Right kidney (tissue), 1 donor: ENCODE measurements at regions not wholly inside any gene's neighbourhood (a gene's known extent, or its start where the extent isn't known, plus 50 kb on each side); places are given as distances from the start of the nearest gene placed in this dataset.

ENCODE experiments used
- DNase-seq: peaks from one replicate; pipeline ENCODE4 v3.0.0-alpha.2; 2016

DNA sequence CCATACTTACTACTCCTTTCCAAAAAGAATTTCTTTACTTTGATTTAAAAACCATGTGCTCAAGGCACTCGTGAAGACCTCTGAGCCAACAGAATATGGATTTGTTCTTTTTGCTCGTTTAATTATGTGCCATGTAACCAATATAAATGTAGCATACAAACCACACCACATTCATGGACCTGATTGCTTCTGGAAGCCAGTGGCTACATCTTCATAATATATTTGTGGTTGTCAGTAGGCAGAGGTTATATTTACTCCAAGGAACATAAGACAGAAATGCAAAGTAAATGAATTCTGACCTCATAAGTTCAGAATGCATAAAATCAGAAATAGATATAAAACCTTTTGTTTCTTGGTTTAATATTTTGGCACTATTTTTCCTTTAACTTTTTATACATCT lies 373.0 kb downstream of the HDGFL1 start:
- DNase-seq: no peak

- no peak for DNase-seq
These were observed 374.0 kb downstream of the HDGFL1 start for GRCh38 chr6:22943327-22943726.

GRCh38 chr6:22949967-22950366 lies 380.6 kb downstream of the HDGFL1 start:
- no peak for DNase-seq

DNA sequence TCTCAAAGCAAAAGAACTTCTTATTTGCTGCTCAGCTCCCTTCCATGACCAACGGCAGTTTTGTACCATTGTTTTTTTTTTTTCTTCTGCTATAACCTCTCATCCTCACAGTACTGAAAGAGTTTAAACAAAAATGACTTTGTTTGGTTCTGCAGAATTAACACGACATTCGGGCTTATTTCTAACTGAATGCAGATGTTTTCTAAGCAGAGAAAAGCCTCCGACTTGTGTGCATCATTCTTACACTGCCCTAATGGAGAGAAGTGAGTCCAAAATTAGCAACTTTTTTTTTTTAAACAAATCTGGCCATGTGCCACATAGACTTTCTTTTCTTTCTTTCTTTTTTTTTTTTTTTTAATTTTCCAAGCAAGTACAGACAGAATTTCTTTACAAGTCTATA lies 382.7 kb downstream of the HDGFL1 start:
- DNase-seq: no peak

DNA sequence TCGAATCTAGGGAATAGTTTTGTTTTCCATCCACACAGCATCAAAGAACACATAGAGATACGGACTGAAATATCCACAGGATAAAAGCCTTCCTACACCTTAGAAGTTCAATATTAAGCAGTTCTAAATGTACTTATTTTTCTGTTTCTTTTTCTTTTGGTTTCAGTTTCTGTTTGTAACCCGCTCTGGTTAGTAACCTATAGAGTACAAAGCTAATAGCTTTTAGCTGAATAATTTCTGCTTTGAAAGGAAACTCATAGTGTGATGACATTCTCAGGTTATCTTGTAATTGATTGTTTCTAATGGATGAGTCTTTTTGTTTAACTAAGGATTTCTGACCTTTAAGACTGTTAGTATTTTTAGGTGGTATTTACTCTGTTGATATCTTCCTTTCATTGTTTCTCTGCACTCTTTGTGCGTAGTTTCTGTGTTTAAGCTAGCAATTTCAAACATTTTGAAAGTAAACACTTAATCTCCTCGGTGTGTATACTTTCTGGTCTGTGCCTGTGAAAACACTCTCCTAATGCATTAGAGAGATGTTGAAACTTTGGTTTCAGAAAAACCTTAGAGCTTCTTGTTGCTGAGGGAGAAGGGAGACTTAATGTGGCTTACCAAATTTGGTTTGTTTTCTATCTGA lies 385.5 kb downstream of the HDGFL1 start:
- DNase-seq: no peak

GRCh38 chr6:22956029-22956681 lies 386.8 kb downstream of the HDGFL1 start:
- no peak for DNase-seq

DNA sequence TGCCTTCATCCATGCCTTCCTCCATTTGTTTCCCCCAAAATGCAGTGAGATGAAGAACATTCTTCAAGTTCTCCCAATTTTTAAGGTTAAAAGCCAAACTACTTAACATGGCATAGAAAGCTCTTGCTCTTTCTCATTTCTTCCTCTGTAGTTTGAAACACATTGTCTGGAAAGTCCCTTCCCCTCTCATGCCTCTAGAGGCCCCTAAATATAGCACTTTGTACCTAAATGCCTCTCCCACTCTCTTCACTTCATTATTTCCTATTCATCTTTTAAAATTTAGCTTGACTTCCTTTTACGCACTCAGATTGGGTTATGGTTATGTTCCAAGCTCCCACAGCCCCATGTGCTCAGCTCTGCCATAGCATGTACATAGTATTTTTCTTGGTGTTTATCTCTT lies 389.3 kb downstream of the HDGFL1 start:
- DNase-seq: no peak

DNA sequence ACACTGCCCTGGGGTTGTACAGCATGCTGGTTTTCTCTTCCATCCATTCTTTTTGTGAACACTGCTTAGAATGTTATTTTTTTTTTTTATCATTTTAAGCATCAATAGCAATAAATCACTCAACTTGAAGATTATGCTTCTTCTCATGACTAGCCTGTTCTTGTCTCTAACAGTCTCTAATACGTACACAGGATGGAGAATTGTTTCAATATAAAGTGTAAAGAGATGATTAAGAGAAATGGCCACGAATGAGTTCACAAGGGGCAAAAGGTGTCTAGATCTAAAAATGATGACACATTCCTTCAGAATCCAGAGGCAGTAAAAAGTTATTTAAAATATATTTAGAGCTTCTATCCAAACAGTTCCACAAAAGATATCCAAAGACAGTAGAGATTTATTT lies 390.2 kb downstream of the HDGFL1 start:
- no peak for DNase-seq

DNA sequence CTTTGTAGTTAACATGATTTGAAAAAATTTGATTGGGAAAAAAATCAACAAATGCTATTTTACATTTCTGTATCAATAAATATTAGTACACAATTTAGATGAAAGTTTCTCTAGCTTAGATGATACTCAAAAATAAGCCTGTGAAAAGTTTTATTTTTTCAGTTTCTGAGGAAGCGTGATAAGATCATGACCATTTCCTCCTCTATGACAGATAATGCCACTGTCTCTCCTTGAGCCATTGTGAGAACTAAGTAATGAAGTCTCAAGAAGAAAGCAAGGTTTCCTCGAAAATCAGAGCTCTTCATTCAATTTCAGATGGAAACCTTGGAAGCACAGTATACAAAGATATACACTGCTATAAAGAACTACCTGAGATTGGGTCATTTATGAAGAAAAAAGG lies 395.0 kb downstream of the HDGFL1 start:
- DNase-seq: no peak

DNA sequence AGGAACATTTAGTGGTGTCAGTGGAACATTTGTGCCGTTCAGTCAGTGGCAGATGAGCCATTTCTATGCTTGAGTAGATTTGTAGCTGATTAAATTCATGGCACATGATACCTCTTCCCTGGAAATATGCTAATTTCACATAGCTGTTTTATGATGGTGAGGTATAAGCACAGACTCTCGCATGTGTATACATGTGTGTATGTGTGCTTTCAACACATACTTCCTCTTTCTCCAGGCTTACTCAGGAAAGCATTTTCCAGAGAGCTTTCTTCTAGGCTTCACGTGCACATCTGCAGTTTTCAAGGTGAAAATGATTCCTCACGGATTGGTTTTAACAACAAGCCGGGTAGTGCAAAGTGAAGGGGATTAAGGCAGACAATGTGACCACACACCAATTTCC lies 396.5 kb downstream of the HDGFL1 start:
- no peak for DNase-seq

DNA sequence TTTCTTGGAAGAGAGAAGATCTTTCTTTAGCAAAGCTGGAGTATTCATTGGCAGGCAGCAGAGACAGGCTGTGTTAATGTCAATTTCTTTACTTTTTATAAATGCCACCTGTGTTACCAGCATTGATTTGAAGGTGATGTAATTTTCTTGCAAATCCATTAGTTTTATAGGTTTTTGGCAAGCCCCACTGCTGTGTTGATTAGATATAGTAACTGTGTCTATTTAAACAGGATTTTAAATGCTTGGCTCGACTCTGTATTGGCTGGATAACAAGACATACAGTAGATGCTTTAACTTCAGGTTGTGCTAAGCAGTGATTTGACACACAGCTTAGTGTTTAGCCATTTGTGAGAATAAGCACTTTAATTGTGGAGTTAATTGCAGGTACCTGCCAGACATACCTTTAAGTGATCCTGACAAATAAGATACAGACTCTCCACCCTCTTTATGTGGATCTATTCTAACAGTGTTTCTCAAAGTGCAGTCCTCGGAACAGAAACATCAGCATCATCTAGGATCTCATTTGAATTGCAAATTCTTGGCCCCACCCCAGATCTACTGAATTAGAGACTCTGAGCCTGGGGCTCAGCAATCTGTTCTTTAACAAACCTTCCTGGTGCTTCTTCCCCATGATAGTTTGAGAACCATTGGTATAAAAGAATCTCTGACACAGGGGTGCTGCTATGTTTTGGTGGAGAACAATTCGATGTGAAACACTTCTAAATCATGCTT lies 397.5 kb downstream of the HDGFL1 start:
- DNase-seq: no peak

DNA sequence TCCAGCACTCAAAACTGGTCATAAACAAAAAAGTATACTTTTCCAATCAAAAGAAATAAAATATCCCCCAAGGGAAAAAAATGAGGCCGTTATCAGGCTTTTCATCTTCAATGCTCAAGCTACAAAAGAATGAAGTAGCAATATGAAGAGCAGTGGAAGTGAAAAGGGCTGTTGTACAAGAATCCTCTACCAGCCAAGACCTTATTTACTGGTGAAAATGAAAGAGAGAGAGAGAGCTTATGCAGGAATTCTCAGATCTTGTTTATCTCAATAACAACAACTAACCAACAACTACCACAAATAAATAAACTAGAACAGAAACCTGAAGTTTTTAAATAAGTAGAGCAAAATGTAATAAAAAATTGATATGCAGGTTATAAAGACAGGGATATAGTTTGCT lies 400.6 kb downstream of the HDGFL1 start:
- DNase-seq: no peak

- DNase-seq: no peak
These were observed 403.4 kb downstream of the HDGFL1 start for GRCh38 chr6:22972771-22973170.

DNA sequence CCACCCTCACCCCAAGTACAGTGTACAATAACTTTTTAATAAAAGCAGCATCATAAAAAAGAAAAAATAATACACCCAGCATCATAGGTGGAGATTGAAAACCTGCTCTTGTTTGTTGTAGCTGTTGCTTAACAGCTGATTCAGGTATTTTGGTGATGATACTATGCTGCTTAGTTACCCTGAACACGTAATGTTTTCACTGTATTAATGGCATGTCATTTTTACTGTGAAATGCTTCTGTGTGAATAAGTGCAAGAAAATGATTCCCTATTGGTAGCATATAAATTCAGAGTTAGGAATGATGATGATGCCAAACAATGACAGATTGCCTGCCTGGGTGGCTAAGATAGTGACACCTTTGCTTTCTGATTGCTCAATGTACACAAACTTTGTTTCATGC lies 405.7 kb downstream of the HDGFL1 start:
- DNase-seq: no peak

DNA sequence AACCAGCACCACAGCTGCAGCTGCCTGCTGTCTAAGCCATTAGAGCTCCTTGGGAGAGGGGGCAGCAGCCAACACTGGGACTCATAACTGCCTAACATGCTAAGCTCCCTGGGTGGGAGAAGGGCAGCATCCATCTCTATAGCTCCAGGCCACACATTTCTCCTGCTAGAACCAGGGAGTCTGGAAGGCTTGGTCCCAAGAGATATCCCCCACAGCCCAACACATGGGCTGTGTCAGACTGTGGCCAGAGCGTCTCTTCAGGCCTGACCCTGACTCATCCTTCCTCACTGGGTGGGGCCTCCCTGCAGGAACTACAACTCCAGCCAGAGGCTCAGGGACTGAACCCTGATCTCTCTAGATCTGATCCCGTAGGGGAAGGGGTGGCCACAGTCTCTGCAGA lies 411.1 kb downstream of the HDGFL1 start:
- no peak for DNase-seq

- DNase-seq: no peak
These were observed 432.8 kb downstream of the HDGFL1 start for GRCh38 chr6:23002044-23002619.

GRCh38 chr6:23003671-23004467 lies 434.5 kb downstream of the HDGFL1 start:
- no peak for DNase-seq

DNA sequence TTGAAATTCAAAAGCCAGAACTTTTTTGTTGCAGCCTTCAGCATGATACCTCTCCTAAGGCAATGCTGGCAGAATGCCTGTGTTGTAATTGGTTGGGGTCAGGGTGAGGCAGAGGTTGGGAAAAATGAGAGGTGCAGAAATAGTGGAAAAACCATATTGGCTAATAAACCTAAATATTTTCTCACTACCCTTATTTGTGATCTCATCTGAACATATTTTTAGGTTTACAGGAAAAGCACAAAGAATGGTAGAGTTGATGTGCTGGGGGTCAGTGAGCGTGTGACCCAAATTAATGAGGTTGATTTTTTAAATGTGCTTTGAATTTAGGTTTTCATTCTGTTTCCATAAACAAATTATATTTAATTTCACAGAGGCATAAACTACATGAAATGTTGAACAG lies 437.3 kb downstream of the HDGFL1 start:
- no peak for DNase-seq

DNA sequence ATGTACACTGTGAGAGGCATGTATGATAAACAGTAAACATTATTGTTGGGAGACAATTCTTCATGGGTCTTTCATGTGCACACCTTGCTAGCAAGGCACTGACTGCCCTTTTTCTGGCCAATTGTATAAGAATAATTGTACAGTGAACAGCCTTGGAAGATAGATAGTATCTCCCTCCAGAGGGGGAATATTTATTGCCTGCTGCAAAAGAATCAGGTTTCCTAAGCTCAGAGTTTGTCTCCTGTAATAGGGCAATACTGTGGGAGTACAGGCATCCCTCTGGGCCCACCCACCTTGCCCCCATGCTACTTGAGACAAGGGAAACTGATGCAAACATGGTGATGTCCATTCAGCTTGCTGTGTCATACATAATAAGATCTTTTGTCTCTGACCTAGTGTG lies 442.2 kb downstream of the HDGFL1 start:
- DNase-seq: no peak

GRCh38 chr6:23013776-23014175 lies 444.4 kb downstream of the HDGFL1 start:
- DNase-seq: no peak

DNA sequence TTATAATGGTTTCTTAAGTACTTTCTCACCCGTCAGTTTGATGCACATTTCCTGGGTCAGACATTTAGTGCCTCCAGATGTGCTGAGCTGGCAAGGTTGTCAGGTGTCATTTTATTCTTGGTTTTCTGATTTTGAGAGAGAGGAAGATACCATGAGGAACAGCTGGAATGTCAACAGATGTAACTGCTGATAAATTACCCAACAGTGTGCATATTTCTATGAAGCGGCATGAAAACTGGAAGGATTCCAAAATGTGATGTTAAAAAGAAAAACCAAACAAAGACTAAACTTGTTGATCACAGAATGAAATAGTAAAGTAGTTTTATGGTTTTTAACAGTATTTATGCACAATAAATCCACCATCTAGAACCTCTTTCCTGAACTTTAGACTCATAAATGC lies 447.3 kb downstream of the HDGFL1 start:
- no peak for DNase-seq

DNA sequence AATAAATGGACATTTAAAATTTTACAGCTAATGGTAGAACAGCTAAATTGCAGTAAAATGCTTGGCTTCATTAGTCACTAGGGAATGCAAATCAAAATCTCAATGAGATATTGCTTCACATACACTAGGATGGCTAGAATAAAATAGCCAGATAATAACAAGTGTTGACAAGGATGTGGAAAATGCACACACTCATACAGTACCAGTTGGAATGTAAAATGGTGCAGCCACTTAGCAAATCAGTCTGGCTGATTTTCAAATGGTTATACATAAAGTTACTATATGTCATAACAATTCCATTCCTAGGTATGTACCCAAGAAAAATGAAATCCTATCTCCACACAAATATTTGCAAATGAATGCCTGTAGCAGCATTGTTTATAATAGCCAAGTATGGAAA lies 452.1 kb downstream of the HDGFL1 start:
- DNase-seq: no peak

- no peak for DNase-seq
These were observed 457.9 kb downstream of the HDGFL1 start for GRCh38 chr6:23027281-23027680.
